ENCODE measurements at regions not wholly inside any gene's neighbourhood (a gene's known extent, or its start where the extent isn't known, plus 50 kb on each side); places are given as distances from the start of the nearest gene placed in this dataset.

GRCh38 chr2:4844881-4845280 lies 847.3 kb upstream of the SOX11 start:
- DNase-seq (ENCODE audit: low read depth) = no peak

GRCh38 chr2:4862031-4862430 lies 830.2 kb upstream of the SOX11 start:
- no peak for DNase-seq (ENCODE audit: low read depth)

- no peak for DNase-seq (ENCODE audit: low read depth)
These were observed 826.0 kb upstream of the SOX11 start for GRCh38 chr2:4866198-4866597.

- DNase-seq (ENCODE audit: low read depth) = no peak
These were observed 823.7 kb upstream of the SOX11 start for GRCh38 chr2:4868466-4868865.

GRCh38 chr2:4869154-4869553 lies 823.0 kb upstream of the SOX11 start:
- no peak for DNase-seq (ENCODE audit: low read depth)

GRCh38 chr2:4873364-4873763 lies 818.8 kb upstream of the SOX11 start:
- no peak for DNase-seq (ENCODE audit: low read depth)

GRCh38 chr2:4873876-4874593 lies 818.1 kb upstream of the SOX11 start:
- no peak for DNase-seq (ENCODE audit: low read depth)

- DNase-seq (ENCODE audit: low read depth) = no peak
These were observed 809.8 kb upstream of the SOX11 start for GRCh38 chr2:4882421-4882820.

- no peak for DNase-seq (ENCODE audit: low read depth)
These were observed 809.2 kb upstream of the SOX11 start for GRCh38 chr2:4882941-4883340.

GRCh38 chr2:4883375-4883774 lies 808.8 kb upstream of the SOX11 start:
- no peak for DNase-seq (ENCODE audit: low read depth)

- DNase-seq (ENCODE audit: low read depth) = no peak
These were observed 808.0 kb upstream of the SOX11 start for GRCh38 chr2:4884117-4884571.

- no peak for DNase-seq (ENCODE audit: low read depth)
These were observed 800.8 kb upstream of the SOX11 start for GRCh38 chr2:4891394-4891793.

GRCh38 chr2:4895371-4895770 lies 796.8 kb upstream of the SOX11 start:
- no peak for DNase-seq (ENCODE audit: low read depth)

GRCh38 chr2:4898706-4899105 lies 793.5 kb upstream of the SOX11 start:
- no peak for DNase-seq (ENCODE audit: low read depth)

GRCh38 chr2:4900242-4900641 lies 791.9 kb upstream of the SOX11 start:
- no peak for DNase-seq (ENCODE audit: low read depth)

GRCh38 chr2:4900861-4901770 lies 791.1 kb upstream of the SOX11 start:
- no peak for DNase-seq (ENCODE audit: low read depth)

GRCh38 chr2:4903656-4904348 lies 788.4 kb upstream of the SOX11 start:
- no peak for DNase-seq (ENCODE audit: low read depth)

GRCh38 chr2:4908461-4908860 lies 783.7 kb upstream of the SOX11 start:
- DNase-seq (ENCODE audit: low read depth) = no peak

- no peak for DNase-seq (ENCODE audit: low read depth)
These were observed 782.7 kb upstream of the SOX11 start for GRCh38 chr2:4909346-4910009.

GRCh38 chr2:4914036-4914435 lies 778.1 kb upstream of the SOX11 start:
- no peak for DNase-seq (ENCODE audit: low read depth)

GRCh38 chr2:4914551-4914950 lies 777.6 kb upstream of the SOX11 start:
- DNase-seq (ENCODE audit: low read depth) = no peak

GRCh38 chr2:4915357-4915756 lies 776.8 kb upstream of the SOX11 start:
- DNase-seq (ENCODE audit: low read depth) = no peak

Data from fibroblast of the conjunctiva (primary cell).